Activated CD8-positive, alpha-beta memory T cell treated with anti-CD3 and anti-CD28 coated beads for 48 hours (primary cell): ENCODE measurements at regions not wholly inside any gene's neighbourhood (a gene's known extent, or its start where the extent isn't known, plus 50 kb on each side); places are given as distances from the start of the nearest gene placed in this dataset.

Experiments used
- DNase-seq, 3 experiments: peaks; one replicate each; pipeline ENCODE4 v3.0.0-alpha.2; 2020; ENCODE audit warnings: low read depth in 2 of 3, low spot score in 2 of 3

- DNase-seq: no peak
Observed at GRCh38 chr2:40896358-40896757, 444.5 kb upstream of the SLC8A1 start.

- DNase-seq: no peak
Observed at GRCh38 chr2:40914666-40915065, 462.8 kb upstream of the SLC8A1 start.

- DNase-seq: no peak
Observed at GRCh38 chr2:40915651-40916050, 463.8 kb upstream of the SLC8A1 start.

- no peak for DNase-seq
Observed at GRCh38 chr2:40935349-40935748, 483.5 kb upstream of the SLC8A1 start.

GRCh38 chr2:40937284-40937683 is 485.4 kb upstream of the SLC8A1 start:
- DNase-seq: no peak

- DNase-seq: no peak
Observed at GRCh38 chr2:40953341-40953740, 501.5 kb upstream of the SLC8A1 start.

- DNase-seq: no peak
Observed at GRCh38 chr2:40955042-40955441, 503.2 kb upstream of the SLC8A1 start.

GRCh38 chr2:40955635-40956034 is 503.7 kb upstream of the SLC8A1 start:
- no peak for DNase-seq

GRCh38 chr2:40957508-40957907 is 505.6 kb upstream of the SLC8A1 start:
- no peak for DNase-seq

GRCh38 chr2:40962026-40962425 is 510.1 kb upstream of the SLC8A1 start:
- DNase-seq: no peak

- DNase-seq: no peak
Observed at GRCh38 chr2:40964509-40965250, 512.8 kb upstream of the SLC8A1 start.

- no peak for DNase-seq
Observed at GRCh38 chr2:40967451-40967850, 515.6 kb upstream of the SLC8A1 start.

GRCh38 chr2:40975151-40975550 is 523.3 kb upstream of the SLC8A1 start:
- DNase-seq: no peak

- no peak for DNase-seq
Observed at GRCh38 chr2:40997362-40997761, 545.5 kb upstream of the SLC8A1 start.

GRCh38 chr2:41000374-41000773 is 548.5 kb upstream of the SLC8A1 start:
- DNase-seq: no peak

GRCh38 chr2:41000906-41001305 is 549.0 kb upstream of the SLC8A1 start:
- no peak for DNase-seq

GRCh38 chr2:41004700-41005099 is 552.8 kb upstream of the SLC8A1 start:
- no peak for DNase-seq

GRCh38 chr2:41020358-41020757 is 568.5 kb upstream of the SLC8A1 start:
- DNase-seq: no peak

- no peak for DNase-seq
Observed at GRCh38 chr2:41024816-41025215, 572.9 kb upstream of the SLC8A1 start.

- DNase-seq: no peak
Observed at GRCh38 chr2:41026613-41027012, 574.7 kb upstream of the SLC8A1 start.

- no peak for DNase-seq
Observed at GRCh38 chr2:41027095-41027494, 575.2 kb upstream of the SLC8A1 start.

GRCh38 chr2:41031282-41031681 is 579.4 kb upstream of the SLC8A1 start:
- no peak for DNase-seq

- no peak for DNase-seq
Observed at GRCh38 chr2:41032715-41033114, 580.8 kb upstream of the SLC8A1 start.
